HG03378 (cell line): ENCODE measurements at regions not wholly inside any gene's neighbourhood (a gene's known extent, or its start where the extent isn't known, plus 50 kb on each side); places are given as distances from the start of the nearest gene placed in this dataset.

Experiments
- ATAC-seq: cut with Tn5 transposase; IDR thresholded peaks from one replicate; pipeline ENCODE4 v1.9.1; 2021; ENCODE audit warnings: mild to moderate bottlenecking, moderate library complexity; ENCODE audit not compliant: unreplicated experiment

- no peak for ATAC-seq
Measured at GRCh38 chr18:78390348-78390951, 589.2 kb upstream of the SALL3 start.

- no peak for ATAC-seq
Measured at GRCh38 chr18:78390952-78391348, 588.7 kb upstream of the SALL3 start.

DNA sequence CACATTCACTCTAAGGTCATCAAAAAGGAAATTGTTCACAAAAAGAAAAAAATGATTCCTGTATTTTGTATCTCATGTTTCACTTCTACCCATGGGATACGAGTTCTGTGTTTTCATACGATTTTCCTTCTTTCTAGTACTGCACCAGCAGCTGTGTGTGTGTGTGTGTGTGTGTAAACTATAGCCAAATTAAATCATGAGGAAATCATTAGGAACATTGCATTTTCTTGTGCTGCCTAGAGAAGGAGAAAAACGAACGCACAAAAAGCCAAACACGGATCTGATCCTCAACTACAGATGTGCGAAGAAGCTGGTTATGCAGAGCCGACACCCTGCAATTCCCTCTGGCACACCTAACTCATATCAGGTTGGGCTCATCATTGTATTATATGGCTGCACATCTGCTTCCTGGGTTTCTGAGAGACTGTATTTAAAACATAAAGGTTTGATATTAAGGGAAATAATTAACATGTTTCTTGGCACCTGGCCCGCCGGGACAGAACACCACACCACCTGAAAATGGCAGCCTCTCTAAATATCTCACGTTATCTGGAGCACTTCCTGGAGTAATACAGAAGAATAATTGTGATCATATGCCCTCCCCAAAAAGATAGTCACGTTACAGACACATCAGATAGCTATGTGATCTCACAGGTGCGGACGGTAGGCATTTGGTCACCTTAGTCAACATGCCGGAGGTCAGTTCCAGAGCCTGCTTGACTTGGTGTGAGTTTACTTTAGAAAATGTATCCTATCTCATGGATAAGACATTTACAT lies 586.3 kb upstream of the SALL3 start:
- ATAC-seq, result no peak

DNA sequence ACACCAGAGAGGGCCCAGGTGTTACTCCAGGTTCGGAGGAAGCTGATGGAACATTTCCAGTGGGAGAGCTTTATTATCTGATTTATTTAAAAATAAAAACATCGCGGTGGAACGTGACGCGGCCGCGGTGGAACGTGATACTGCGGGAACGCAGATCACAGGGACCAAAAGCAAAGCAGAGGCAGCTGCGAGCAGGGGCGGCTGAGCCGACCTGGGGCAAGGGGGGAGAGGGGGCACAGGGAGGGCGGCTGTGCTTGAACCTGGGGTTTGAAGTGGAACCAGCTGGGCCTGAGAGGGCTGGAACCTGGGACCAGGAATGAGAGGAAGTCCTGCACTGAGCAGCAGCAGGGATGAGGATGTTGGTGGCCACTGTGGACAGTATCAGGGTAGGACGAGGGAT lies 583.5 kb upstream of the SALL3 start:
- no peak for ATAC-seq

GRCh38 chr18:78396756-78397155 lies 582.9 kb upstream of the SALL3 start:
- ATAC-seq, result no peak

- ATAC-seq, result no peak
Measured at GRCh38 chr18:78399992-78400503, 579.6 kb upstream of the SALL3 start.

- ATAC-seq, result no peak
Measured at GRCh38 chr18:78402440-78402839, 577.2 kb upstream of the SALL3 start.

DNA sequence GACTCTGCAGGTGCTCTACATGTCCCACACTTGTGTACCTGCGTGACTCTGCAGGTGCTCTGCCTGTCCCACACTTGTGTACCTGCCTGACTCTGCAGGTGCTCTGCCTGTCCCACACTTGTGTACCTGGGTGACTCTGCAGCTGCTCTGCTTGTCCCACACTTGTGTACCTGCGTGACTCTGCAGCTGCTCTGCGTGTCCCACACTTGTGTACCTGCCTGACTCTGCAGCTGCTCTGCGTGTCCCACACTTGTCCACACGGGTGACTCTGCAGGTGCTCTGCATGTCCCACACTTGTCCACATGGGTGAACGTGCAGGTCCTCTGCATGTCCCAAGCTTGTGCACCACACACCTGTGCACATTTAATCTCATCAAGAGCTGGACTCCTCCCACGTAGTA lies 576.7 kb upstream of the SALL3 start:
- no peak for ATAC-seq

DNA sequence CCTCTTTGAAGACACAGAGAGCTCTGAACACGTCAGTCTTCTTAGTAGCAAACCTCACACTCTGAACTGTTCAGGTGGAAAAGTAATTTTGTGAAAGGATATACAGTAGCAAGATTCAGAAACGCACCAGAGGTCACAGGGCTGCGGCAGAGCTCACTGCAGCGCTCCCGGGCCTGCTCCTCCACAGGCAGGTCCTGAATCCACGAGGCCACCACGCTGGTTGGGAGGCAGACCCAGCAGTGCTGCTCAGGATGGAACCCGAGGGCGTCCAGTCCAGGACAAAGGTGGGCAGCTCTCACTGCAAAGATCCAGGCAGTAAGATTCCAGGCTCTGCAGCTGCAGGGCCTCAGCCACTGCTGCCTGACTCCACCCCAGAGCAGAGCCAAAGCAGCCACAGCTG lies 576.2 kb upstream of the SALL3 start:
- no peak for ATAC-seq

DNA sequence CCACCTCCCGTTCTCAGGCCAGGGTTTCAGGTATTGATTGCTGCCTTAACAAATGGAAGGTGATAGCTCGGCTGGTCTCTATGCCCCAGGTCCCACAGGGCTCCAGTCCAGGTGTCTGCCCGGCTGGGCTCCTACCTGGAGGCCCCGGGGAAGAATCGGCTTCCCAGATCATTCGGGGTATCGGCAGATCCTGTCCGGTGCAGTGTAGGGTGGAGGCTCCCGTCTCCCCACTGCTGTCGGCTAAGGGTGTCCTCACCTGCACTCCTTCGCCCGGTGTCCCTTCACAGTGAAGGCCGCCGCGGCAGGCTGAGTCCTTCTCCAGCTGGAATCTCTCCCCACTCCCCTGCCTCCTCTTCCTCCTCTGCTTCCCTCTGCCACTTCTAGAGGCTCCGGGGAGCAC lies 573.9 kb upstream of the SALL3 start:
- no peak for ATAC-seq

DNA sequence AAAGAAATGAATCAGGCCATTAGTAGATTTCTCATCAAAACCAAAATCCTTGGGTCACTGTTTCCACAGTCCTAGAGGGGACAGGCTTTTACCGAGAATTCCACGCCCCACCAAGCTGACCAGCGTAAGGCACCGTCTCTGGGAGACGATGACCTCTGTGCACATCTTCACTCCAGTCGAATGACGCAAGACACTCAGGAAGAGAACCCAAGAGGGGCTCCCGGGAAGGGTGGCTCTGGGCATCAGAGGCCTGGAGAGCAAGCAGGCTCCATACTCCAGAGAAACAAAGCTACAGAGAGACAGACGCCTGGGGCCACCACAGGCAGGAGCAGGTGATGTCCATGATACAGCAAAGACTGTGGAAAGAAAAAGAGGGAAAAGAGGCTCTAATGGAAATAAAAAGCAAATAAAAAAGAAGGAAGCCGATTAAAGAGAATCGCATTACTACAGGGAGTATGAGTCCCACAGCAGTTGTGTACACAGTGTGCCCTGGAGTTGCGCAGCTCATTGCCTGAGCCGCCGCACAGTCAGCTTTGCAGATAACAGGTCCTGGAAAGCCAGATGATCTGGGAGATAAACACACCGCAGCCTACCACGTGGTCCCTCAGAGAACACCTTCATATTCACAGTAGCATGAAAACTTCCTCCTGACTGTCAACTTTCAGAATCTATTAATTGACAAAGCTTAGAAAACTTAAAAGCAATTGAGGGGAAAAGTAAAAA lies 572.7 kb upstream of the SALL3 start:
- ATAC-seq, result no peak

- no peak for ATAC-seq
Measured at GRCh38 chr18:78407466-78407844, 572.2 kb upstream of the SALL3 start.

GRCh38 chr18:78408623-78409022 lies 571.0 kb upstream of the SALL3 start:
- no peak for ATAC-seq

- no peak for ATAC-seq
Measured at GRCh38 chr18:78410094-78410786, 569.4 kb upstream of the SALL3 start.

DNA sequence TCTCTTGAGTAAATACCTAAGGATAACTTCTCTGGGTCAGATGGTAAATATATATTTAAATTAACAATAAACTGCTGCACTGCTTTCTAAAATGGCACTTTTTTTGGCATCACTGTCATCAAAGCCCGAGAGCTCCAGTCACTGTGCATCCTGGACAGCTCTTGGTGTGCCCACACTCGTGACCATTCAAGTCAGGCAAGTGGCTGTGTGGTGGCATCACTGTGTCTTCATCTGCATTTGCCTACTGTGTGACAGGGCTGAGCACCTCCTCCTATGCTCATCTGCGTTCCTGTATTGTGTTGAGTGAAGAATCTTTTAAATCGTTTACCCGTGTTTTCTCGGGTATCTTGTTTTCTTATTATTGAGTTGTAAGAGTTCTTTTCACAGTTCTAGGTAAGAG lies 568.1 kb upstream of the SALL3 start:
- ATAC-seq, result no peak

- ATAC-seq, result no peak
Measured at GRCh38 chr18:78414302-78414701, 565.3 kb upstream of the SALL3 start.

DNA sequence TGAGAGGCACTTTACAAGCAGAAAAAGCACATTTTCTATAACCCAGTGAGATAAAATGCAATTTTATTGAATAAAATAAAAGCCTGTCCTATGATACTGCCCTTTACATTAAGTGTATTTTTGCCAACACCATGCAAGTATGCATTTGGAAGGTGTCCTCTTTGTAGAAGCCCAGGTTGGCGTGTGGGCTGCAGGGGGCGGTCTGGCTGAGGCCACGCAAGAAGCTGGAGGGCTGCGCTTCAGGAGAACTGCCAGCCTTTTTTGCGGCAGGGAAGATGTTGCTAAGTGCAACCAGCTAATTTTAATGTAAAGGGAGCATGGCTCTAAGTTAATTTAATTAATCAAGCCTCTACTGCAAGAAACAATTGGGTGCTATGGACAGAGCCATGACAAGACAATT lies 562.8 kb upstream of the SALL3 start:
- ATAC-seq, result no peak

- no peak for ATAC-seq
Measured at GRCh38 chr18:78418379-78418778, 561.2 kb upstream of the SALL3 start.

- no peak for ATAC-seq
Measured at GRCh38 chr18:78419171-78419570, 560.4 kb upstream of the SALL3 start.

GRCh38 chr18:78420116-78420515 lies 559.5 kb upstream of the SALL3 start:
- no peak for ATAC-seq

DNA sequence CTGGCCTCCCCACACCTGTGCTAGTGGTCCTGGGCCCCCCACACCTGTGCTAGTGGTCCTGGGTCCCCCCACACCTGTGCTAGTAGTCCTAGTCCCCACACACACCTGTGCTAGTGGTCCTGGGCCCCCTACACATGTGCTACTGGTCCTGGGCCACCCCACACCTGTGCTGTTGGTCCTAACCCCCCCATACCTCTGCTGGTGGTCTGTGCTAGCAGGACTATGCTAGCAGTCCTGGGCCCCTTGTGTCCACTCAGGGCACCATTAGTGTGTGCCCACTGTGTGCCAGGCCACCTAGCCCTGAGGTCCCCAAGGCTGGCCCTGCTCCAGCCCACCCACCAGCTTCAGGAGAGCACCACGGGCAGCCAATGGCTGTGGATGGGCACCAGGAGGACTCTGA lies 558.2 kb upstream of the SALL3 start:
- ATAC-seq, result no peak
